Mesothelial cell of epicardium (in vitro differentiated cells): ENCODE measurements at regions not wholly inside any gene's neighbourhood (a gene's known extent, or its start where the extent isn't known, plus 50 kb on each side); places are given as distances from the start of the nearest gene placed in this dataset.

Experiments used
- DNase-seq, 2 experiments: peaks; one replicate each; pipeline ENCODE4 v3.0.0; 2021; ENCODE audit warnings: low spot score in 2 of 2; ENCODE audit not compliant: unreplicated experiment in 2 of 2
- H3K27ac Mint-ChIP-seq: 2 replicates; pipeline ENCODE4 v1.8.0; 2021; ENCODE audit warnings: mixed read lengths
- H3K27me3 Mint-ChIP-seq: 2 replicates; pipeline ENCODE4 v1.8.0; 2021; ENCODE audit warnings: low read depth, mixed read lengths
- H3K36me3 Mint-ChIP-seq: 2 replicates; pipeline ENCODE4 v1.8.0; 2021; ENCODE audit warnings: mixed read lengths
- H3K4me1 Mint-ChIP-seq: 2 replicates; pipeline ENCODE4 v1.8.0; 2021; ENCODE audit warnings: mixed read lengths
- H3K4me3 Mint-ChIP-seq: 2 replicates; pipeline ENCODE4 v1.8.0; 2021; ENCODE audit warnings: mild to moderate bottlenecking, moderate library complexity, mixed read lengths
- H3K9me3 Mint-ChIP-seq: 2 replicates; pipeline ENCODE4 v1.8.0; 2021; ENCODE audit warnings: mixed read lengths
- TF ChIP-seq, protein P1 (sequence below): fragments of 200-600 bp; sonication (generic); IDR thresholded peaks from one replicate; pipeline ENCODE4 v1.5.0; 2021; ENCODE audit warnings: antibody characterized with exemption; ENCODE audit not compliant: unreplicated experiment

DNA sequence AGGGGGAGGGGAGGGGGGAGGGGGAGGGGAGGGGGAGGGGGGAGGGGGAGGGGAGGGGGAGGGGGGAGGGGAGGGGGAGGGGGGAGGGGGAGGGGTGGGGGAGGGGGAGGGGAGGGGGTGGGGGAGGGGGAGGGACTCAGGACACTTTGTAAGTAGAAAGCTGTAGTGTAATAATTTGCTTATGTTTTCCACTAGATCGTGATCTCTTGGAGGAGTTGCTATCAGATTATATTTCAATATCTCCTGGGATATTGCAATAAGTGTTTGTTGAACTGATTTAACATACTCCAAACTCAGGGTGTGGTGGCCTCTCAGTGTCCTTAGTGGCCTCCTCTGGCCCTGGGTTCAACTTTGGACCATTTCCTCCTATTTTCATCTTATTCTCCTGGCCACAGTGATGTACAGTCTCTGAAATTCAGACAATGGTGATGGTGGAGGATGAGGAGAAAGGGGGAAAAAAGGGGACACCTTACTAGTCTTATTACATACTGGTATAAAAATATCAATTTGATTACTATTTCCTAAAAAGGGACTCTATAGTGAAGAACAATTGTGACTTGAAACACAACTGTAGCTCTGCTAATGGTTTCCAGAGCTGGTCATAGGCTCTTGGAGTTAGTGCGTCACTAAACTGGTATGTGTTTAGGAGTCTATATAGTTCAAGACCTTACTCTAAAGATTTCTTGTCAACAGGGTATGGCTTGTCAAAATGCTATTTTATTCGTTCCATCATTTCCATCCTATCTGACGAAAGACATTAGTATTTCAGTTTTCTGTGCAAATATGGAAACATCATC lies 89.6 kb downstream of the DDX1 start:
- no peak overlapping the region for H3K4me3 Mint-ChIP-seq
- TF ChIP-seq, protein P1, sequence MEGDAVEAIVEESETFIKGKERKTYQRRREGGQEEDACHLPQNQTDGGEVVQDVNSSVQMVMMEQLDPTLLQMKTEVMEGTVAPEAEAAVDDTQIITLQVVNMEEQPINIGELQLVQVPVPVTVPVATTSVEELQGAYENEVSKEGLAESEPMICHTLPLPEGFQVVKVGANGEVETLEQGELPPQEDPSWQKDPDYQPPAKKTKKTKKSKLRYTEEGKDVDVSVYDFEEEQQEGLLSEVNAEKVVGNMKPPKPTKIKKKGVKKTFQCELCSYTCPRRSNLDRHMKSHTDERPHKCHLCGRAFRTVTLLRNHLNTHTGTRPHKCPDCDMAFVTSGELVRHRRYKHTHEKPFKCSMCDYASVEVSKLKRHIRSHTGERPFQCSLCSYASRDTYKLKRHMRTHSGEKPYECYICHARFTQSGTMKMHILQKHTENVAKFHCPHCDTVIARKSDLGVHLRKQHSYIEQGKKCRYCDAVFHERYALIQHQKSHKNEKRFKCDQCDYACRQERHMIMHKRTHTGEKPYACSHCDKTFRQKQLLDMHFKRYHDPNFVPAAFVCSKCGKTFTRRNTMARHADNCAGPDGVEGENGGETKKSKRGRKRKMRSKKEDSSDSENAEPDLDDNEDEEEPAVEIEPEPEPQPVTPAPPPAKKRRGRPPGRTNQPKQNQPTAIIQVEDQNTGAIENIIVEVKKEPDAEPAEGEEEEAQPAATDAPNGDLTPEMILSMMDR = no peak

DNA sequence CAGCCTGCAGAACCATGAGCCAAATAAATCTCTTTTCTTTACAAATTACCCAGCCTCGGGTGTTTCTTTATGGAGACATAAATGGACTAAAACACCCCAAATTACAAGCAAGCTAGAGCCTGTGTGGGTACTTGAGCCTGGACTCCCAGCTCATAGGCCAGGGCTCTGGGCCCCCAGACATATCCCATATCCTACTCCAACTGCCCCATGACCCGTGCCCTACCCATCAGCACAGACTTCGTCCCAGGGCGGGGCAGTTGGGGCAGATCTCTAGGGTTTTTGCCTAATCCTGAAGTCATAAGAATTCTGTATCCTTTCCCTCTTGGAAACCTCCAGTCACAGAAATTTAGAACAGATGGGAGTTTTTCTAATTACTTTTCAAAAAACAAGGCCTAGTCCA lies 90.7 kb downstream of the DDX1 start:
- TF ChIP-seq, protein P1 = no peak
- Mint-ChIP-seq H3K9me3 (peaks cover 8% of the 10 kb centered on the region), H3K27me3 (peaks cover 2% of the 10 kb centered on the region), H3K4me3 (no peak overlapping the region), H3K36me3 (peaks cover 2% of the 10 kb centered on the region), H3K4me1 (peaks cover 23% of the 10 kb centered on the region), H3K27ac (no peak overlapping the region)
- no peak for DNase-seq

More for the DNA sequence above, 89.6 kb downstream of the DDX1 start:
- no peak for DNase-seq
- H3K27me3 Mint-ChIP-seq = peaks cover 2% of the 10 kb centered on the region
- H3K4me1 Mint-ChIP-seq = peaks cover 31% of the 10 kb centered on the region
- no peak overlapping the region for H3K27ac Mint-ChIP-seq
- peaks cover 2% of the 10 kb centered on the region for H3K36me3 Mint-ChIP-seq
- peaks cover 4% of the 10 kb centered on the region for H3K9me3 Mint-ChIP-seq

DNA sequence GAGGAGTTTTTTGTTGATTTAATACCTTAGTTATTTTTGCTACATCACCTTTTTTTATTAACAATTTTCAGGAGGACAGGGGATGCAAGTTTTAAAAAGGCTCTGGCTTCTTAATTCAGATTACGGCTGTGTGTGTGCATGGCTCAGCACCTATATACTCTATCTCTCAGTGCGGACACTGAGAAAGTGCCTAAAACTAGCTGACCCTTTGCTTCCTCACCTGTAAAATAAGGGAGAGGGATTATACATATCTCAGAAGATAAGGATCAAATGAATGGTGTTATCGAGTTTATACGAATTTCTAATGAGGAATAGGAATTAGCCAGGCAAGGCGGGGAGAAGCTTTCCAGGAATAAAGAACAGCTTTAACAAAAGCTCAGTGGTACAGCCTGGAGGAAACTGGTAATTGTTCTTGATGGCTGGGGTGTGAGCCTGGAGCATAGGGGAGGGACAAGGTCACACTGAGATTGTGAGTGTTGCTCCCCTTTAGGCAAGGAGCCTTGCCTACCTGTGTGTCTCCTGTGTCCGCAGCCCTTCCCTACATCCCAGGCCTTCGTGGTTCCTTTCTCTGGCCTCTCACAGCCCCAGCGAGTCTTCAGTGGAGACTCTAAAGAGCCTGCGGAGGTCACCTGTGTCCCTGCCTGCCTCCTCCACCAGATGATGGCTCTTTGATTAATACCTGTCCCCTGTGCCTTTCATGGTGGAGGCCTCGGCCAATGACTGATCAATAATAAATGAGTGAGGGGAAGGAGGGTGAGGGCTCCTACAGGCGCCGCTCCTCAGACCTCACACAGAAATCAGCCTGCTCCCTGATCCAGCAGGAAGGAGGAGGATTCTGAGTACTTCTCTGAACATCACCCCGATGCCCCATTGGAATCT lies 92.7 kb downstream of the DDX1 start:
- Mint-ChIP-seq H3K36me3 (peaks cover 2% of the 10 kb centered on the region), H3K4me3 (no peak overlapping the region), H3K27ac (no peak overlapping the region), H3K9me3 (peaks cover 8% of the 10 kb centered on the region), H3K4me1 (peaks cover 12% of the 10 kb centered on the region), H3K27me3 (peaks cover 2% of the 10 kb centered on the region)
- TF ChIP-seq, protein P1 = no peak
- DNase-seq = no peak

DNA sequence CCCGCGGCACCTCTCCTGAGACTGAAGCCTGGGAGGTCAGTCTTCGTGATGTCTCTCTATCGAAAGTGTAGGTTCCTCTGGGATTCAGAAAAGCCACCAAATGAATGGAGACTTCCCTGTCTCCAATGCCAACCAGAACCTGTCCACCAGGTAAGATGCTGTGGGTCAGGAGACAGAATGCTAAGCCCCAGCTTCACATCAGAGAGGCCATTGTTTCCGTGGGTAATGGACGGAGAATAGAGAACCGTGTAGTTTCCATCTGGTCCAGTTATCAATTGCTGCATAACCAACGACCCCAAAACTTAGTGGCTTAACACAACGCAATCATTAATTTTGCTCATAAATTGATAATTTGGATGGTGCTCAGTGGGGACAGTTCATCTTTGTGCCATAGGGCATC lies 93.5 kb downstream of the DDX1 start:
- TF ChIP-seq, protein P1 = no peak
- no peak overlapping the region for H3K27ac Mint-ChIP-seq
- H3K4me3 Mint-ChIP-seq = no peak overlapping the region
- no peaks in the 10 kb centered on the region for H3K36me3 Mint-ChIP-seq
- H3K9me3 Mint-ChIP-seq = peaks cover 8% of the 10 kb centered on the region
- H3K4me1 Mint-ChIP-seq = peaks cover 15% of the 10 kb centered on the region
- H3K27me3 Mint-ChIP-seq = peaks cover 2% of the 10 kb centered on the region
- no peak for DNase-seq

DNA sequence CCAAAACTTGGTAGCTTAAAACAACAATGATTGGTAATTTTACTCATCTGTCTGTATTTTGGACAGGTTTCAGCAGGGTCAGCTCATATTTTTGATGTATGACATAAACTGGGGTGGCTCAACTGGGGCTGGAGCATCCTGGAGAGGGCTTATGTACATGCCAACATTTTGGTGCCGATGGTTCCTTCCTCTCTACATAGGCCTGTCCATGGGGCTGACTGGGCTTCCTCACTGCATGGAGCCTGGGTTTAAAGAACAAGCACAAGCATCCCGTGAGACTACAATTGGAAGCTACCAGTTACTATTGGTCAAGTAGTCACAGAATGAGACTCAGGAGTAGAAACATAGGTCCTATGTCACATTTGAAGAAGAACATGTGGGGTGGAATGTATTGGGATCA lies 95.0 kb downstream of the DDX1 start:
- TF ChIP-seq, protein P1 = no peak
- Mint-ChIP-seq H3K4me3 (no peak overlapping the region), H3K27ac (no peak overlapping the region), H3K27me3 (peaks cover 2% of the 10 kb centered on the region), H3K4me1 (peaks cover 15% of the 10 kb centered on the region), H3K9me3 (peaks cover 8% of the 10 kb centered on the region), H3K36me3 (no peaks in the 10 kb centered on the region)
- no peak for DNase-seq
